ENCODE measurements at regions not wholly inside any gene's neighbourhood (a gene's known extent, or its start where the extent isn't known, plus 50 kb on each side); places are given as distances from the start of the nearest gene placed in this dataset.

- TF ChIP-seq, protein P1, sequence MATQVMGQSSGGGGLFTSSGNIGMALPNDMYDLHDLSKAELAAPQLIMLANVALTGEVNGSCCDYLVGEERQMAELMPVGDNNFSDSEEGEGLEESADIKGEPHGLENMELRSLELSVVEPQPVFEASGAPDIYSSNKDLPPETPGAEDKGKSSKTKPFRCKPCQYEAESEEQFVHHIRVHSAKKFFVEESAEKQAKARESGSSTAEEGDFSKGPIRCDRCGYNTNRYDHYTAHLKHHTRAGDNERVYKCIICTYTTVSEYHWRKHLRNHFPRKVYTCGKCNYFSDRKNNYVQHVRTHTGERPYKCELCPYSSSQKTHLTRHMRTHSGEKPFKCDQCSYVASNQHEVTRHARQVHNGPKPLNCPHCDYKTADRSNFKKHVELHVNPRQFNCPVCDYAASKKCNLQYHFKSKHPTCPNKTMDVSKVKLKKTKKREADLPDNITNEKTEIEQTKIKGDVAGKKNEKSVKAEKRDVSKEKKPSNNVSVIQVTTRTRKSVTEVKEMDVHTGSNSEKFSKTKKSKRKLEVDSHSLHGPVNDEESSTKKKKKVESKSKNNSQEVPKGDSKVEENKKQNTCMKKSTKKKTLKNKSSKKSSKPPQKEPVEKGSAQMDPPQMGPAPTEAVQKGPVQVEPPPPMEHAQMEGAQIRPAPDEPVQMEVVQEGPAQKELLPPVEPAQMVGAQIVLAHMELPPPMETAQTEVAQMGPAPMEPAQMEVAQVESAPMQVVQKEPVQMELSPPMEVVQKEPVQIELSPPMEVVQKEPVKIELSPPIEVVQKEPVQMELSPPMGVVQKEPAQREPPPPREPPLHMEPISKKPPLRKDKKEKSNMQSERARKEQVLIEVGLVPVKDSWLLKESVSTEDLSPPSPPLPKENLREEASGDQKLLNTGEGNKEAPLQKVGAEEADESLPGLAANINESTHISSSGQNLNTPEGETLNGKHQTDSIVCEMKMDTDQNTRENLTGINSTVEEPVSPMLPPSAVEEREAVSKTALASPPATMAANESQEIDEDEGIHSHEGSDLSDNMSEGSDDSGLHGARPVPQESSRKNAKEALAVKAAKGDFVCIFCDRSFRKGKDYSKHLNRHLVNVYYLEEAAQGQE (IDR thresholded peaks at IDR 0.05; ENCODE audit: insufficient read depth in 1 of 2, low read depth in 2 of 2, low read length in 2 of 2), result no peak
- no peak for TF ChIP-seq FOXP2 (optimal IDR thresholded peaks at IDR 0.05; ENCODE audit: borderline replicate concordance, extremely low read depth, extremely low read length, insufficient read depth)
Measured at GRCh38 chr13:33723365-33723764, 94.6 kb upstream of the RFC3 start.
